ENCODE measurements at regions not wholly inside any gene's neighbourhood (a gene's known extent, or its start where the extent isn't known, plus 50 kb on each side); places are given as distances from the start of the nearest gene placed in this dataset.

GRCh38 chr13:42396901-42397655 is 125.1 kb downstream of the AKAP11 start (continued):
- no peak for TF ChIP-seq CTCF (conservative IDR thresholded peaks at IDR 0.05; ENCODE audit: low read depth in 2 of 2)
- no peak for TF ChIP-seq JUNB (IDR thresholded peaks at IDR 0.05; ENCODE audit: unreplicated experiment)
- no peak for TF ChIP-seq EZH2phosphoT487 (IDR thresholded peaks at IDR 0.05; ENCODE audit: unreplicated experiment)
- no peak for TF ChIP-seq EZH2 (IDR thresholded peaks at IDR 0.05; ENCODE audit: low read depth, unreplicated experiment)
- no peak for TF ChIP-seq NANOG (IDR thresholded peaks at IDR 0.05; ENCODE audit: borderline replicate concordance)
- no peak for TF ChIP-seq STAT1 (IDR thresholded peaks at IDR 0.05; ENCODE audit: unreplicated experiment)

GRCh38 chr13:42398533-42398932 is 126.6 kb downstream of the AKAP11 start:
- H3K4me1 ChIP-seq (ENCODE audit: insufficient read depth), result no peaks in the 10 kb centered on the region
- H3K27ac ChIP-seq (ENCODE audit: low read depth), result no peak overlapping the region
- H3K79me2 ChIP-seq (replicated peaks; ENCODE audit: insufficient read depth), result no peaks in the 10 kb centered on the region
- no peaks in the 10 kb centered on the region for H3K36me3 ChIP-seq (ENCODE audit: insufficient read depth)
- H3K4me2 ChIP-seq, result no peak overlapping the region; the same call in 1 of the 2 replicates
- no peaks in the 10 kb centered on the region for H4K20me1 ChIP-seq (replicated peaks; ENCODE audit: insufficient read depth)
- no peak overlapping the region for H3K27ac Mint-ChIP-seq
- H3K4me3 Mint-ChIP-seq, result no peak overlapping the region
- H3K36me3 Mint-ChIP-seq (ENCODE audit: low read depth), result no peaks in the 10 kb centered on the region
- peaks cover 3% of the 10 kb centered on the region for H3K27me3 Mint-ChIP-seq (ENCODE audit: insufficient read depth, low read depth, poor library complexity)
- no peaks in the 10 kb centered on the region; the same call in 2 of the 3 replicates for H3K9me3 Mint-ChIP-seq
- H3K9me2 ChIP-seq (ENCODE audit: insufficient read depth), result peaks cover 22% of the 10 kb centered on the region
- H3K4me1 Mint-ChIP-seq, result peaks cover 11% of the 10 kb centered on the region
- peak overlapping the region; percentile 83 for H2AFZ ChIP-seq
- no peaks in the 10 kb centered on the region for H3F3A ChIP-seq (replicated peaks; ENCODE audit: low read depth)
- DNase-seq (ENCODE audit: low spot score) (no peak), ATAC-seq (no peak)
- H3K27me3 ChIP-seq (ENCODE audit: insufficient read depth), result no peaks in the 10 kb centered on the region
- no peak overlapping the region for H3K4me3 ChIP-seq
- no peak for TF ChIP-seq CTCF (conservative IDR thresholded peaks at IDR 0.05; ENCODE audit: low read depth in 2 of 2)
- TF ChIP-seq ZNF331 (CRISPR knock-in tag; IDR thresholded peaks at IDR 0.05; ENCODE audit: low read depth), result no peak
- no peak for TF ChIP-seq POLR2AphosphoS5 (IDR thresholded peaks at IDR 0.05; ENCODE audit: low read depth)
- TF ChIP-seq JUNB (IDR thresholded peaks at IDR 0.05; ENCODE audit: unreplicated experiment), result no peak
- no peak for TF ChIP-seq EZH2phosphoT487 (IDR thresholded peaks at IDR 0.05; ENCODE audit: unreplicated experiment)
- TF ChIP-seq ETS1 (IDR thresholded peaks at IDR 0.05), result no peak
- no peak for TF ChIP-seq EZH2 (IDR thresholded peaks at IDR 0.05; ENCODE audit: low read depth, unreplicated experiment)
- no peak for TF ChIP-seq NANOG (IDR thresholded peaks at IDR 0.05; ENCODE audit: borderline replicate concordance)
- no peak for TF ChIP-seq CREB1 (CRISPR knock-in tag; IDR thresholded peaks at IDR 0.05; ENCODE audit: low read depth)
- no peak for TF ChIP-seq ZNF462 (CRISPR knock-in tag; IDR thresholded peaks at IDR 0.05)
- no peak for TF ChIP-seq ZNF114 (CRISPR knock-in tag; IDR thresholded peaks at IDR 0.05)
